Osteocyte (in vitro differentiated cells): ENCODE measurements at regions not wholly inside any gene's neighbourhood (a gene's known extent, or its start where the extent isn't known, plus 50 kb on each side); places are given as distances from the start of the nearest gene placed in this dataset.

Experiments used
- DNase-seq: peaks from one replicate; pipeline ENCODE4 v3.0.0; 2021; ENCODE audit warnings: mixed read lengths; ENCODE audit not compliant: unreplicated experiment; ENCODE audit errors: extremely low spot score
- H3K27ac Mint-ChIP-seq: one replicate; pipeline ENCODE4 v1.8.0; 2021; ENCODE audit warnings: mild to moderate bottlenecking, mixed read lengths; ENCODE audit not compliant: unreplicated experiment
- H3K27me3 Mint-ChIP-seq: one replicate; pipeline ENCODE4 v1.8.0; 2021; ENCODE audit warnings: mixed read lengths; ENCODE audit not compliant: unreplicated experiment
- H3K36me3 Mint-ChIP-seq: one replicate; pipeline ENCODE4 v1.8.0; 2021; ENCODE audit warnings: mixed read lengths; ENCODE audit not compliant: unreplicated experiment
- H3K4me1 Mint-ChIP-seq: one replicate; pipeline ENCODE4 v1.8.0; 2021; ENCODE audit warnings: mixed read lengths; ENCODE audit not compliant: unreplicated experiment
- H3K4me3 Mint-ChIP-seq: one replicate; pipeline ENCODE4 v1.8.0; 2021; ENCODE audit warnings: mild to moderate bottlenecking, moderate library complexity, mixed read lengths; ENCODE audit not compliant: unreplicated experiment
- H3K9me3 Mint-ChIP-seq: one replicate; pipeline ENCODE4 v1.8.0; 2021; ENCODE audit warnings: mixed read lengths; ENCODE audit not compliant: unreplicated experiment
- TF ChIP-seq, protein P1 (sequence below): fragments of 200-600 bp; sonication (generic); IDR thresholded peaks from 2 replicates; pipeline ENCODE4 v1.5.0; 2021; ENCODE audit warnings: antibody characterized with exemption, mild to moderate bottlenecking, moderate library complexity

DNA sequence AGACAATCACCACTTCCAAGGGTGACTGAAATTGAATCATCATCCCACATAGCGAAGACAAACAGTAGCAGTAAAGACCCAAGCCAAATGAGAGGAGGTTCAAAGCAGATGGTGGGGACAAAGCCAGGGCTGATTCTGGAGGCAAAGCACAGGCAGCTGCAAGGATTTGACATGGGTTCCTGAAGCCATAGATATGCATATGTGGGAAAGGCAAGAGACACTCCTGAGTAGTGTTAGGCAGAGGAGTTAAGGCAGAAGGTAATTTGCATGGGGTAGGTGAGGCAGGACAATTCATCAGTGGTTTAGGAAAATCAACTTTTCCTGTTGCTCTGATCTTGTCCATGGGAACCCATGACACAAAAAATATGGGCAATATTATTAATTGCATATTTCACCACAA is 462.8 kb downstream of the FAM181B start:
- peaks cover 2% of the 10 kb centered on the region for H3K27me3 Mint-ChIP-seq
- H3K4me3 Mint-ChIP-seq: no peak overlapping the region
- TF ChIP-seq, protein P1, sequence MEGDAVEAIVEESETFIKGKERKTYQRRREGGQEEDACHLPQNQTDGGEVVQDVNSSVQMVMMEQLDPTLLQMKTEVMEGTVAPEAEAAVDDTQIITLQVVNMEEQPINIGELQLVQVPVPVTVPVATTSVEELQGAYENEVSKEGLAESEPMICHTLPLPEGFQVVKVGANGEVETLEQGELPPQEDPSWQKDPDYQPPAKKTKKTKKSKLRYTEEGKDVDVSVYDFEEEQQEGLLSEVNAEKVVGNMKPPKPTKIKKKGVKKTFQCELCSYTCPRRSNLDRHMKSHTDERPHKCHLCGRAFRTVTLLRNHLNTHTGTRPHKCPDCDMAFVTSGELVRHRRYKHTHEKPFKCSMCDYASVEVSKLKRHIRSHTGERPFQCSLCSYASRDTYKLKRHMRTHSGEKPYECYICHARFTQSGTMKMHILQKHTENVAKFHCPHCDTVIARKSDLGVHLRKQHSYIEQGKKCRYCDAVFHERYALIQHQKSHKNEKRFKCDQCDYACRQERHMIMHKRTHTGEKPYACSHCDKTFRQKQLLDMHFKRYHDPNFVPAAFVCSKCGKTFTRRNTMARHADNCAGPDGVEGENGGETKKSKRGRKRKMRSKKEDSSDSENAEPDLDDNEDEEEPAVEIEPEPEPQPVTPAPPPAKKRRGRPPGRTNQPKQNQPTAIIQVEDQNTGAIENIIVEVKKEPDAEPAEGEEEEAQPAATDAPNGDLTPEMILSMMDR: no peak
- H3K36me3 Mint-ChIP-seq: no peaks in the 10 kb centered on the region
- no peaks in the 10 kb centered on the region for H3K9me3 Mint-ChIP-seq
- no peaks in the 10 kb centered on the region for H3K4me1 Mint-ChIP-seq
- no peak overlapping the region for H3K27ac Mint-ChIP-seq
- no peak for DNase-seq

DNA sequence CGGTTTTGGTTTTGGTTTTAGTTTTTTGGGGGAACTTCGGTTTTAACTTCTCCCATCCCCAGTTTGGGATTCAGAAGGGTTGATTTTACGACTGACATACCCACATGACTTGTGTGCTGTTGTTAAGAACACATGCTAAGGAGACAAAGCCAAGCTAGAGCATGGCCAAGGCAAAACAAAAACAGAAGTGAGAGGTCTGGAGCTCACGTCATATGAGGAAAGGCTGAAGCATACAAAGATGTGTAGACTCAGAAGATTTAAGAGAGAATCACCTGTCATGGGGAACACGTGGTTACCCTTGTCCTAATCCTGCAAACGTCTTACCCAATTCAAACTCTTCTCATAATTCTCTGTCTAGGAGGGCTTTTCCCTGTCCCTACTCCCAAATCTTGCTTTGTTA is 465.0 kb downstream of the FAM181B start:
- Mint-ChIP-seq H3K27me3 (peaks cover 7% of the 10 kb centered on the region), H3K36me3 (no peaks in the 10 kb centered on the region), H3K9me3 (no peaks in the 10 kb centered on the region), H3K27ac (no peak overlapping the region), H3K4me1 (no peaks in the 10 kb centered on the region), H3K4me3 (no peak overlapping the region)
- DNase-seq: no peak
- TF ChIP-seq, protein P1: no peak

DNA sequence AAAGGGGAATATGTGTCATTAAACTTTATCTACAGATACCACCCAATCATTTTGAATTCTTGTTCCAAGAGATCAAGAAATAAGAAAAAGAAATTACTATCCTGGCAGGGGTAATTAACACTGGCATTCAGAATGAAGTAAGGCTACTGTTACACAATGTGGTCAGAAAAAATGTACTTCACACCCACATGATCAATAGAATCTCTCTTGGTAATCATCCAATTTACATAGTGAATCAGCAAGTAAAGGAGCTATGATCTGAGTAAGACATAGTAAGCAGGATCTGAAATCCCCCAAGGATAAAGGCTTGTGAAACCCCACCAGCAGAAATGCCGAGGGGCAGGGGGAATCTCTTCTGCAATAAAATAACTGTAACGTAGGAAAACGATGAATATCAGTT is 466.5 kb downstream of the FAM181B start:
- no peaks in the 10 kb centered on the region for H3K9me3 Mint-ChIP-seq
- H3K36me3 Mint-ChIP-seq: no peaks in the 10 kb centered on the region
- TF ChIP-seq, protein P1: no peak
- H3K4me3 Mint-ChIP-seq: no peak overlapping the region
- no peak for DNase-seq
- no peaks in the 10 kb centered on the region for H3K4me1 Mint-ChIP-seq
- no peak overlapping the region for H3K27ac Mint-ChIP-seq
- H3K27me3 Mint-ChIP-seq: peaks cover 6% of the 10 kb centered on the region

DNA sequence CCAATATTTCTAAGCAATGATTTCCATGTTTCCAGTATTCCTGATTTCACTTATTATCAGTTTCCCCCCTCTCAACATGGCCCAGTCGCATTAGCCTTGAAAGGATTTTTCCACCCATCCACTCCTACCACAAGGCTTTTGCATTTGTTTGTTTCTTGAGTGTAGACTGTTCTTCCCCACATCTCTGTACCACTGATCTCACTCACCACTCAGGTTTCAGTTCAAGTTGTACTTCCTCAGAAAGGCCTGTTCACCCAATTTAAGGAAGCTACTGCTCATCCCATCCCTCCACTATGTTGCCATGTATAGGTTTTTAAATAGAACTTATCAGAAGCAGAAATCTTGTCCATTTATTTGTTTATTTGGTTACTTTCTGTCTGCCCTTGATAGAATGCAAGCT is 472.3 kb downstream of the FAM181B start:
- Mint-ChIP-seq H3K27me3 (peaks cover 7% of the 10 kb centered on the region), H3K4me3 (no peak overlapping the region), H3K9me3 (no peaks in the 10 kb centered on the region), H3K4me1 (no peaks in the 10 kb centered on the region), H3K27ac (no peak overlapping the region), H3K36me3 (no peaks in the 10 kb centered on the region)
- TF ChIP-seq, protein P1: no peak
- no peak for DNase-seq

DNA sequence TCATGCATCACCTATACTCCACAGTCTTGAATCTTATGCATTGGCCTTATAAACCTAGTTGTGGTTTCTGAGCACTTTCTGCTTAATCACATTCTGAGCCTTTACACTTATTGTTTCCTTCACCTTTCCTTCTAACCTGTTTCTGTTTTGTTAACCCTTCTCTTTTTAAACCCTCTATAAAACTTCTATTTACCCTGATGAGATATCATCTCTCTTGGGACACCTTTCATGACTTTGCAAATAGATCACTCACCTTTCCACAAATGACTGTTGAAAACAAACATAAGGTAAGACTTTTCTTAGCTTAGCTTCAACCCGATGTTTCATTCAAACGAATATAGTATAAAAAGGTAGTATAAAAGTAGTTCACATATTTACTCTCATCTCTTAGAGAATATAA is 483.6 kb downstream of the FAM181B start:
- Mint-ChIP-seq H3K9me3 (no peaks in the 10 kb centered on the region), H3K27me3 (peaks cover 15% of the 10 kb centered on the region), H3K4me1 (no peaks in the 10 kb centered on the region), H3K4me3 (no peak overlapping the region), H3K27ac (no peak overlapping the region), H3K36me3 (no peaks in the 10 kb centered on the region)
- TF ChIP-seq, protein P1: no peak
- no peak for DNase-seq
